Sigmoid colon (tissue), 6 donors: ENCODE measurements at regions not wholly inside any gene's neighbourhood (a gene's known extent, or its start where the extent isn't known, plus 50 kb on each side); places are given as distances from the start of the nearest gene placed in this dataset.

ENCODE experiments used
- DNase-seq: peaks from one replicate; pipeline ENCODE4 v3.0.0-alpha.2; 2019
- H3K27ac ChIP-seq, 4 donors: fragments of 200-600 bp; sonication (generic); one replicate each; pipeline ENCODE4 v1.5.1; 2016 to 2019; ENCODE audit warnings: mild to moderate bottlenecking in 1 of 4
- H3K27me3 ChIP-seq, 3 donors: fragments of 200-600 bp; sonication (generic); one replicate each; pipeline ENCODE4 v1.5.1; 2019; ENCODE audit warnings: mild to moderate bottlenecking in 1 of 3
- H3K36me3 ChIP-seq, 4 donors: fragments of 200-600 bp; sonication (generic); one replicate each; pipeline ENCODE4 v1.5.1; 2016 to 2019
- H3K4me1 ChIP-seq, 4 donors: fragments of 200-600 bp; sonication (generic); one replicate each; pipeline ENCODE4 v1.5.1; 2017 to 2019
- H3K4me3 ChIP-seq, 4 donors: fragments of 200-600 bp; sonication (generic); one replicate each; pipeline ENCODE4 v1.5.1; 2017 to 2019; ENCODE audit warnings: mild to moderate bottlenecking in 2 of 4, moderate library complexity in 1 of 4
- H3K9me3 ChIP-seq, 4 donors: fragments of 200-600 bp in 3 of 4; sonication (generic) in 3 of 4; one replicate each; pipeline versions ENCODE4 v1.5.1 to v1.6.1; 2013 to 2019
- CTCF ChIP-seq, 4 experiments: fragments of 450-650 bp in 3 of 4; fragments of 200-600 bp in 1 of 4; IDR thresholded peaks; one replicate each; pipeline ENCODE4 v1.5.1; 2016 to 2019; ENCODE audit warnings: antibody characterized with exemption in 4 of 4, mild to moderate bottlenecking in 3 of 4, moderate library complexity in 2 of 4
- EP300 ChIP-seq, 4 donors: sonication (generic); formaldehyde crosslinking; IDR thresholded peaks; one replicate each; pipeline ENCODE4 v1.6.1; 2017; ENCODE audit warnings: antibody characterized with exemption in 4 of 4
- POLR2A ChIP-seq, 2 donors: fragments of 450-650 bp; IDR thresholded peaks; one replicate each; pipeline ENCODE4 v1.6.1; 2016; ENCODE audit warnings: antibody characterized with exemption in 2 of 2, mild to moderate bottlenecking in 2 of 2, moderate library complexity in 2 of 2
- POLR2AphosphoS5 ChIP-seq, 4 donors: sonication (generic); formaldehyde crosslinking; IDR thresholded peaks; one replicate each; pipeline ENCODE4 v1.6.1; 2017; ENCODE audit warnings: antibody characterized with exemption in 4 of 4
- WGBS, 2 donors: extraction: QIAGEN DNeasy Blood & Tissue Kit; methylation state at CpG; one replicate each; pipeline ENCODE4 v1.1.7; 2013; 5-methylcytosine and 5-hydroxymethylcytosine counted together
- intact Hi-C: fragments of 100-400 bp; cut with DNase I; formaldehyde crosslinking; loops from one replicate; pipeline ENCODE4 v1.15.1; 2023
- donor health status: healthy with polysubstance abuse.
- donor health status: healthy.

GRCh38 chr15:46773016-46773415, 944.3 kb upstream of the SEMA6D start:
- intact Hi-C loops, result no loop called here
- 92 to 94% methylated on average over 9 of the region's 9 CpGs for WGBS, 2 donors
- H3K4me3 ChIP-seq, result no peak overlapping the region

GRCh38 chr15:46778876-46779275, 938.4 kb upstream of the SEMA6D start:
- intact Hi-C loops, result no loop called here
- H3K27me3 ChIP-seq, result no peaks in the 10 kb centered on the region
- no peaks in the 10 kb centered on the region for H3K9me3 ChIP-seq
- TF ChIP-seq CTCF (IDR thresholded peaks at IDR 0.05), result no peak
- TF ChIP-seq EP300 (IDR thresholded peaks at IDR 0.05), result no peak
- no peak for TF ChIP-seq POLR2A (IDR thresholded peaks at IDR 0.05)
- no peak overlapping the region for H3K27ac ChIP-seq
- no peak for DNase-seq
- no peak overlapping the region for H3K4me3 ChIP-seq
- no peaks in the 10 kb centered on the region for H3K36me3 ChIP-seq
- WGBS, 2 donors, result 90% methylated on average over 5 of the region's 5 CpGs
- no peaks in the 10 kb centered on the region for H3K4me1 ChIP-seq

More at GRCh38 chr15:46773016-46773415, 944.3 kb upstream of the SEMA6D start:
- DNase-seq, result no peak
- H3K4me1 ChIP-seq, result no peaks in the 10 kb centered on the region
- no peaks in the 10 kb centered on the region for H3K36me3 ChIP-seq
- TF ChIP-seq POLR2A (IDR thresholded peaks at IDR 0.05) (no peak), CTCF (IDR thresholded peaks at IDR 0.05) (no peak), EP300 (IDR thresholded peaks at IDR 0.05) (no peak), POLR2AphosphoS5 (IDR thresholded peaks at IDR 0.05) (no peak)
- H3K27ac ChIP-seq, result no peak overlapping the region
- H3K9me3 ChIP-seq, result peaks cover 0 to 5% (median 2%) of the 10 kb centered on the region in 4 donors
- no peaks in the 10 kb centered on the region for H3K27me3 ChIP-seq

- no peak for TF ChIP-seq CTCF (IDR thresholded peaks at IDR 0.05)
- no peak for TF ChIP-seq POLR2AphosphoS5 (IDR thresholded peaks at IDR 0.05)
- TF ChIP-seq EP300 (IDR thresholded peaks at IDR 0.05), result no peak
- no peak for TF ChIP-seq POLR2A (IDR thresholded peaks at IDR 0.05)
- Histone ChIP-seq H3K27ac (no peak overlapping the region), H3K27me3 (no peaks in the 10 kb centered on the region), H3K4me3 (no peak overlapping the region), H3K4me1 (no peaks in the 10 kb centered on the region), H3K36me3 (no peaks in the 10 kb centered on the region), H3K9me3 (no peaks in the 10 kb centered on the region)
- intact Hi-C loops, result no loop called here
- WGBS, 2 donors, result 71 to 77% methylated on average over 5 of the region's 5 CpGs
- DNase-seq, result no peak
Observed at GRCh38 chr15:46786590-46787285, 930.6 kb upstream of the SEMA6D start.

GRCh38 chr15:46795685-46796084, 921.6 kb upstream of the SEMA6D start:
- DNase-seq, result no peak
- H3K4me1 ChIP-seq, result no peaks in the 10 kb centered on the region
- intact Hi-C loops, result no loop called here
- TF ChIP-seq POLR2A (IDR thresholded peaks at IDR 0.05) (no peak), CTCF (IDR thresholded peaks at IDR 0.05) (no peak), EP300 (IDR thresholded peaks at IDR 0.05) (no peak), POLR2AphosphoS5 (IDR thresholded peaks at IDR 0.05) (no peak)
- H3K36me3 ChIP-seq, result no peaks in the 10 kb centered on the region
- H3K4me3 ChIP-seq, result no peak overlapping the region
- H3K27ac ChIP-seq, result no peak overlapping the region
- H3K9me3 ChIP-seq, result no peaks in the 10 kb centered on the region
- no peaks in the 10 kb centered on the region for H3K27me3 ChIP-seq
- WGBS, 2 donors, result 77 to 84% methylated on average over 3 of the region's 3 CpGs

- TF ChIP-seq POLR2AphosphoS5 (IDR thresholded peaks at IDR 0.05) (no peak), EP300 (IDR thresholded peaks at IDR 0.05) (no peak), CTCF (IDR thresholded peaks at IDR 0.05) (no peak), POLR2A (IDR thresholded peaks at IDR 0.05) (no peak)
- Histone ChIP-seq H3K27me3 (no peaks in the 10 kb centered on the region), H3K27ac (no peak overlapping the region), H3K4me1 (no peaks in the 10 kb centered on the region), H3K36me3 (no peaks in the 10 kb centered on the region), H3K9me3 (no peaks in the 10 kb centered on the region), H3K4me3 (no peak overlapping the region)
- intact Hi-C loops, result no loop called here
- WGBS, 2 donors, result 10 to 36% methylated on average over 1 of the region's 1 CpG
- DNase-seq, result no peak
Observed at GRCh38 chr15:46808834-46809233, 908.5 kb upstream of the SEMA6D start.
